ENCODE measurements at regions not wholly inside any gene's neighbourhood (a gene's known extent, or its start where the extent isn't known, plus 50 kb on each side); places are given as distances from the start of the nearest gene placed in this dataset.

GRCh38 chr1:34324879-34325440 is 148.3 kb downstream of the C1orf94 start:
- intact Hi-C loops (cut with DNase I) = no loop called here
- DNase-seq (ENCODE audit: low spot score) = no peak

GRCh38 chr1:34328281-34328799 is 151.6 kb downstream of the C1orf94 start:
- no peak for DNase-seq (ENCODE audit: low spot score)
- intact Hi-C loops (cut with DNase I) = no loop called here

- no peak for DNase-seq (ENCODE audit: low spot score)
- intact Hi-C loops (cut with DNase I) = no loop called here
Observed at GRCh38 chr1:34330061-34330460, 153.4 kb downstream of the C1orf94 start.

GRCh38 chr1:34331020-34331926 is 154.6 kb downstream of the C1orf94 start:
- no peak for DNase-seq (ENCODE audit: low spot score)
- intact Hi-C loops (cut with DNase I) = no loop called here

GRCh38 chr1:34332996-34333395 is 156.3 kb downstream of the C1orf94 start:
- no peak for DNase-seq (ENCODE audit: low spot score)
- intact Hi-C loops (cut with DNase I) = no loop called here

- DNase-seq (ENCODE audit: low spot score) = no peak
- intact Hi-C loops (cut with DNase I) = no loop called here
Observed at GRCh38 chr1:34338871-34339270, 162.2 kb downstream of the C1orf94 start.

GRCh38 chr1:34341896-34342295 is 165.2 kb downstream of the C1orf94 start:
- intact Hi-C loops (cut with DNase I) = no loop called here
- no peak for DNase-seq (ENCODE audit: low spot score)

GRCh38 chr1:34342334-34342733 is 165.6 kb downstream of the C1orf94 start:
- intact Hi-C loops (cut with DNase I) = no loop called here
- no peak for DNase-seq (ENCODE audit: low spot score)

- no peak for DNase-seq (ENCODE audit: low spot score)
- intact Hi-C loops (cut with DNase I) = no loop called here
Observed at GRCh38 chr1:34346128-34346527, 169.4 kb downstream of the C1orf94 start.

- intact Hi-C loops (cut with DNase I) = no loop called here
Observed at GRCh38 chr1:34353409-34353808, 176.7 kb downstream of the C1orf94 start.

GRCh38 chr1:34354367-34354766 is 177.7 kb downstream of the C1orf94 start:
- DNase-seq (ENCODE audit: low spot score) = no peak
- intact Hi-C loops (cut with DNase I) = no loop called here

More at GRCh38 chr1:34353409-34353808, 176.7 kb downstream of the C1orf94 start:
- DNase-seq (ENCODE audit: low spot score) = no peak

GRCh38 chr1:34356853-34357252 is 180.1 kb downstream of the C1orf94 start:
- DNase-seq (ENCODE audit: low spot score) = no peak
- intact Hi-C loops (cut with DNase I) = no loop called here

- no peak for DNase-seq (ENCODE audit: low spot score)
- intact Hi-C loops (cut with DNase I) = no loop called here
Observed at GRCh38 chr1:34358636-34359035, 181.9 kb downstream of the C1orf94 start.

- no peak for DNase-seq (ENCODE audit: low spot score)
- intact Hi-C loops (cut with DNase I) = no loop called here
Observed at GRCh38 chr1:34359411-34359810, 182.7 kb downstream of the C1orf94 start.

GRCh38 chr1:34360574-34360973 is 183.9 kb downstream of the C1orf94 start:
- DNase-seq (ENCODE audit: low spot score) = no peak
- intact Hi-C loops (cut with DNase I) = no loop called here

- intact Hi-C loops (cut with DNase I) = no loop called here
- DNase-seq (ENCODE audit: low spot score) = no peak
Observed at GRCh38 chr1:34361121-34361520, 184.4 kb downstream of the C1orf94 start.

- no peak for DNase-seq (ENCODE audit: low spot score)
- intact Hi-C loops (cut with DNase I) = no loop called here
Observed at GRCh38 chr1:34361781-34362357, 185.2 kb downstream of the C1orf94 start.

GRCh38 chr1:34362949-34363348 is 186.2 kb downstream of the C1orf94 start:
- intact Hi-C loops (cut with DNase I) = no loop called here
- no peak for DNase-seq (ENCODE audit: low spot score)

- intact Hi-C loops (cut with DNase I) = no loop called here
- no peak for DNase-seq (ENCODE audit: low spot score)
Observed at GRCh38 chr1:34363447-34363846, 186.7 kb downstream of the C1orf94 start.

- intact Hi-C loops (cut with DNase I) = no loop called here
- no peak for DNase-seq (ENCODE audit: low spot score)
Observed at GRCh38 chr1:34363915-34364314, 187.2 kb downstream of the C1orf94 start.

Data from posterior vena cava (tissue), 2 donors.